Sigmoid colon (tissue), 6 donors: ENCODE measurements at regions not wholly inside any gene's neighbourhood (a gene's known extent, or its start where the extent isn't known, plus 50 kb on each side); places are given as distances from the start of the nearest gene placed in this dataset.

Experiments used
- DNase-seq: peaks from one replicate; pipeline ENCODE4 v3.0.0-alpha.2; 2019
- H3K27ac ChIP-seq, 4 donors: fragments of 200-600 bp; sonication (generic); one replicate each; pipeline ENCODE4 v1.5.1; 2016 to 2019; ENCODE audit warnings: mild to moderate bottlenecking in 1 of 4
- H3K27me3 ChIP-seq, 3 donors: fragments of 200-600 bp; sonication (generic); one replicate each; pipeline ENCODE4 v1.5.1; 2019; ENCODE audit warnings: mild to moderate bottlenecking in 1 of 3
- H3K36me3 ChIP-seq, 4 donors: fragments of 200-600 bp; sonication (generic); one replicate each; pipeline ENCODE4 v1.5.1; 2016 to 2019
- H3K4me1 ChIP-seq, 4 donors: fragments of 200-600 bp; sonication (generic); one replicate each; pipeline ENCODE4 v1.5.1; 2017 to 2019
- H3K4me3 ChIP-seq, 4 donors: fragments of 200-600 bp; sonication (generic); one replicate each; pipeline ENCODE4 v1.5.1; 2017 to 2019; ENCODE audit warnings: mild to moderate bottlenecking in 2 of 4, moderate library complexity in 1 of 4
- H3K9me3 ChIP-seq, 4 donors: fragments of 200-600 bp in 3 of 4; sonication (generic) in 3 of 4; one replicate each; pipeline versions ENCODE4 v1.5.1 to v1.6.1; 2013 to 2019
- EP300 ChIP-seq, 4 donors: sonication (generic); formaldehyde crosslinking; IDR thresholded peaks; one replicate each; pipeline ENCODE4 v1.6.1; 2017; ENCODE audit warnings: antibody characterized with exemption in 4 of 4
- POLR2A ChIP-seq, 2 donors: fragments of 450-650 bp; IDR thresholded peaks; one replicate each; pipeline ENCODE4 v1.6.1; 2016; ENCODE audit warnings: antibody characterized with exemption in 2 of 2, mild to moderate bottlenecking in 2 of 2, moderate library complexity in 2 of 2
- POLR2AphosphoS5 ChIP-seq, 4 donors: sonication (generic); formaldehyde crosslinking; IDR thresholded peaks; one replicate each; pipeline ENCODE4 v1.6.1; 2017; ENCODE audit warnings: antibody characterized with exemption in 4 of 4
- WGBS, 2 donors: extraction: QIAGEN DNeasy Blood & Tissue Kit; methylation state at CpG; one replicate each; pipeline ENCODE4 v1.1.7; 2013; 5-methylcytosine and 5-hydroxymethylcytosine counted together
- intact Hi-C: fragments of 100-400 bp; cut with DNase I; formaldehyde crosslinking; loops from one replicate; pipeline ENCODE4 v1.15.1; 2023
- TF ChIP-seq, protein P1 (sequence below), 4 experiments: fragments of 450-650 bp in 3 of 4; fragments of 200-600 bp in 1 of 4; IDR thresholded peaks; one replicate each; pipeline ENCODE4 v1.5.1; 2016 to 2019; ENCODE audit warnings: antibody characterized with exemption in 4 of 4, mild to moderate bottlenecking in 3 of 4, moderate library complexity in 2 of 4
- donor health status: healthy with polysubstance abuse.
- donor health status: healthy.

DNA sequence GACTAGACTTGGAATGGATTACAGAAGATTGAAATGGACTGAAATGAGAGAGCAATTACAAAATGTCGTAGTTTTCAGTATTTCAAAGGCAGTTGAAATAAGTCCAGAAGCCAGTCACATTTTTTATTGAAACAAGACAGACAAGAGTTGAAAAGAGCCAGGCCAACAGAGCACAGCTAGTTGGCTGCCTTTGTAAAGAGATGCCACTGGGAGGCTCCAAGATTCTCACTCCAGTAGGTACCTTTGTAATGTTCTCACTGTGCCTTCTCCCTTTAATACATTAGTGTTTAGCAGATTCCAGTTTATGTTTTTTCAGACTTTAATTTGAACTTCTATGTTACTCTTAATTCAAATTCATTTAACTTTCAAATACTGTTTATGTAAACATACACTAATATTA is 234.8 kb downstream of the DSEL start:
- Histone ChIP-seq H3K4me1 (no peaks in the 10 kb centered on the region), H3K4me3 (no peak overlapping the region)
- TF ChIP-seq, protein P1, sequence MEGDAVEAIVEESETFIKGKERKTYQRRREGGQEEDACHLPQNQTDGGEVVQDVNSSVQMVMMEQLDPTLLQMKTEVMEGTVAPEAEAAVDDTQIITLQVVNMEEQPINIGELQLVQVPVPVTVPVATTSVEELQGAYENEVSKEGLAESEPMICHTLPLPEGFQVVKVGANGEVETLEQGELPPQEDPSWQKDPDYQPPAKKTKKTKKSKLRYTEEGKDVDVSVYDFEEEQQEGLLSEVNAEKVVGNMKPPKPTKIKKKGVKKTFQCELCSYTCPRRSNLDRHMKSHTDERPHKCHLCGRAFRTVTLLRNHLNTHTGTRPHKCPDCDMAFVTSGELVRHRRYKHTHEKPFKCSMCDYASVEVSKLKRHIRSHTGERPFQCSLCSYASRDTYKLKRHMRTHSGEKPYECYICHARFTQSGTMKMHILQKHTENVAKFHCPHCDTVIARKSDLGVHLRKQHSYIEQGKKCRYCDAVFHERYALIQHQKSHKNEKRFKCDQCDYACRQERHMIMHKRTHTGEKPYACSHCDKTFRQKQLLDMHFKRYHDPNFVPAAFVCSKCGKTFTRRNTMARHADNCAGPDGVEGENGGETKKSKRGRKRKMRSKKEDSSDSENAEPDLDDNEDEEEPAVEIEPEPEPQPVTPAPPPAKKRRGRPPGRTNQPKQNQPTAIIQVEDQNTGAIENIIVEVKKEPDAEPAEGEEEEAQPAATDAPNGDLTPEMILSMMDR (IDR thresholded peaks at IDR 0.05) = no peak
- TF ChIP-seq POLR2AphosphoS5 (IDR thresholded peaks at IDR 0.05) = no peak
- no peak for TF ChIP-seq POLR2A (IDR thresholded peaks at IDR 0.05)
- no peak for TF ChIP-seq EP300 (IDR thresholded peaks at IDR 0.05)

DNA sequence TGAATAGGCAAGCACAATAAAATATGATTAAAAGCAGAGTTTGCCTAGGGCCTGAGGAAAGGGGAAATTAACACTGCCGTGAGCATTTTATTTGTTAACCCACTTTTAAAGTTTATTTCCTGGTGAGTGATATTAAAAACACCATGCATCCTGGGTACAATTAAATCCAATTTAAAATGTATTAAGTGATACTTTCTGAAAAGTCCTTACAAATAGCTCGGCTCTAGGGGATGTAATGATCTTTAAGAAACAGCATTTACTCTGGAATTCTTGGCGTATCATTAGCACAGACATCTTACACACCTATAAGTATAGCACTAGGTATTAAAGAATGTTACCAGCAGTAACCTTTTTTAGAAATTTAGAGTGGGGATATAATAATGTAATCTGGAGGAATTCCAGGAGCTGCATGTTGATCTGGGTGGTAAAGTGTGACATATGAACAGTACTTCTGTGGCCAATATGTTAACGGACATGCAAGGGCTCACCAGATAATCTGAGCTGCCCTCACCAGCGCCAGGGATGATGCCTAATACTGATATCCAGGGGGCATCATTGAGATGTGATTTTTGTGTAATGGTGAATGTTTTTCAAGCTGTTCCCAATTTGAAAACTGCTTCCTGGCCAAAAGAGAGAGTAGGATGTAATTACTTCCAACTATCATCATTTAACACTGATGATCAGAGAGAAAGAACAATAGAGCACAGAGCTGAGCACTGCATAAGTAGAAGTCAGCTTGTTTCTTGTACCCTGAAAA is 235.9 kb downstream of the DSEL start:
- no peak for DNase-seq
- Histone ChIP-seq H3K27me3 (no peaks in the 10 kb centered on the region), H3K4me1 (no peaks in the 10 kb centered on the region), H3K36me3 (no peaks in the 10 kb centered on the region), H3K9me3 (no peaks in the 10 kb centered on the region), H3K4me3 (no peak overlapping the region), H3K27ac (no peak overlapping the region)
- intact Hi-C loops = no loop called here
- TF ChIP-seq, protein P1 (IDR thresholded peaks at IDR 0.05) = no peak
- TF ChIP-seq POLR2AphosphoS5 (IDR thresholded peaks at IDR 0.05) = no peak
- TF ChIP-seq POLR2A (IDR thresholded peaks at IDR 0.05) = no peak
- no peak for TF ChIP-seq EP300 (IDR thresholded peaks at IDR 0.05)
- WGBS, 2 donors = 67 to 76% methylated on average over 5 of the region's 5 CpGs

More for the DNA sequence above, 234.8 kb downstream of the DSEL start:
- 75 to 77% methylated on average over 1 of the region's 1 CpG for WGBS, 2 donors
- intact Hi-C loops = no loop called here
- Histone ChIP-seq H3K27me3 (no peaks in the 10 kb centered on the region), H3K36me3 (no peaks in the 10 kb centered on the region), H3K27ac (no peak overlapping the region), H3K9me3 (no peaks in the 10 kb centered on the region)
- DNase-seq = no peak

DNA sequence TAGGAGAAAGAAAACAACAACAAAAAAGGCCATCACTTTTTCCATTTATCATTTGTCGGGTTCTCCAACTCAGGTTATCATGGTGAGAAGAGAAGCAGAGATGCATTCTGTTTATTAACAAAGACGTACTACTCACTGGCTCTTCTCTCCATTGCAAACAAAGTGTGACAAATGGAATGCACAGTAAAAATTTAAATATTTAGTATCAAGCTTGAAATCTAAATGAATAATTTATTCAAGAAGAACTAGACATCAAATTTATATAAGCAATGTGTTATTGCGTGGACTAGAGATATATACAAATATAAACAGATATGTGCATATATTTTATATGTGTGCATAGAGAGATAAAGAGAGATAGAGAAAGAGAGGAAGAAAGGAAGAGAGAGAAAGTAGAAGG is 236.5 kb downstream of the DSEL start:
- no peaks in the 10 kb centered on the region for H3K4me1 ChIP-seq
- TF ChIP-seq, protein P1 (IDR thresholded peaks at IDR 0.05) = no peak
- no peak for TF ChIP-seq EP300 (IDR thresholded peaks at IDR 0.05)
- H3K9me3 ChIP-seq = no peaks in the 10 kb centered on the region
- intact Hi-C loops = no loop called here
- H3K27ac ChIP-seq = no peak overlapping the region
- no peaks in the 10 kb centered on the region for H3K36me3 ChIP-seq
- no peak overlapping the region for H3K4me3 ChIP-seq
- WGBS, 2 donors = 56 to 78% methylated on average over 3 of the region's 3 CpGs
- no peak for DNase-seq
- no peaks in the 10 kb centered on the region for H3K27me3 ChIP-seq

DNA sequence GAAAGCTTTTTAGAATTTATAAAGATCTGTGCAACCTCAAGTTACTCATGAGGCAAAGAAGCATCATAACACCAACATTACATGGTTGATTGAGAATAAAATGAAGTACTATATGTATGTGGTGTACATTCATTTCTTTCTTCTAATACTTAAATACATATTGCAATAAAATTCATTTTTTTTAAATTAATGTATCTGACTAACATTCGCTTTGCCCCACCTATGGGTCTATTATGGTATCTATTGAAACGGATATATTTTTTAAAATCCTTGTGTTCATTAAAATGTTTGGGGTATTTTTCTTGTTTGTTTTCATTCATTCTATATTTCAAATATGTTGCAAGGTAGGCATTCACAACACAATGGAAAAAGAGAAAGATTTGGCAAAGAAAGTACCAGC is 237.5 kb downstream of the DSEL start:
- Histone ChIP-seq H3K36me3 (no peaks in the 10 kb centered on the region), H3K9me3 (no peaks in the 10 kb centered on the region), H3K27me3 (no peaks in the 10 kb centered on the region), H3K4me1 (no peaks in the 10 kb centered on the region), H3K27ac (no peak overlapping the region), H3K4me3 (no peak overlapping the region)
- 87 to 89% methylated on average over 2 of the region's 2 CpGs for WGBS, 2 donors
- no peak for DNase-seq
- intact Hi-C loops = no loop called here
- TF ChIP-seq, protein P1 (IDR thresholded peaks at IDR 0.05) = no peak
- no peak for TF ChIP-seq EP300 (IDR thresholded peaks at IDR 0.05)
- no peak for TF ChIP-seq POLR2AphosphoS5 (IDR thresholded peaks at IDR 0.05)
- TF ChIP-seq POLR2A (IDR thresholded peaks at IDR 0.05) = no peak

DNA sequence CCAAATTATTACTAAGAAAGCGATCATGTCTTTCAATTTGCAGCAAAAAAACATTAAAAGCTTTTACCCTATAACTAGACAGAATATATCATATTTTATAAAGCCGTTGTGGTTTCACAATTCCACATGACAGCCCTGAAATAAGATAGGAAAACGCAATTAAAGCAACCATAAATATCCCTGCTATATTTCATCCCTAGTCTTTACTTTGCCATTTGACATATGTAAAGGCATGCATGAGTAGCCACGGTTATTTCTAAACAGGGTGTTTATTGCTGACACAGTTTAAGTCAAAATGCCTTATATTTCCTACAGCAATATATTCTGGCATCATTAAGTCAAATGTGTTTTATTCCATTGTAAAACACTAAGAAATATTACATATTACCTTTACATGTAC is 239.9 kb downstream of the DSEL start:
- TF ChIP-seq POLR2AphosphoS5 (IDR thresholded peaks at IDR 0.05) (no peak), POLR2A (IDR thresholded peaks at IDR 0.05) (no peak), EP300 (IDR thresholded peaks at IDR 0.05) (no peak)
- TF ChIP-seq, protein P1 (IDR thresholded peaks at IDR 0.05) = no peak
- Histone ChIP-seq H3K27me3 (no peaks in the 10 kb centered on the region), H3K27ac (no peak overlapping the region), H3K36me3 (no peaks in the 10 kb centered on the region), H3K4me3 (no peak overlapping the region), H3K9me3 (no peaks in the 10 kb centered on the region), H3K4me1 (no peaks in the 10 kb centered on the region)
- intact Hi-C loops = no loop called here
- no peak for DNase-seq
- WGBS, 2 donors = 55 to 68% methylated on average over 4 of the region's 4 CpGs
